HG02610 (cell line): ENCODE measurements at regions not wholly inside any gene's neighbourhood (a gene's known extent, or its start where the extent isn't known, plus 50 kb on each side); places are given as distances from the start of the nearest gene placed in this dataset.

Source experiments
- ATAC-seq: cut with Tn5 transposase; IDR thresholded peaks from one replicate; pipeline ENCODE4 v1.9.1; 2021; ENCODE audit warnings: mild to moderate bottlenecking, moderate library complexity; ENCODE audit not compliant: unreplicated experiment

GRCh38 chr7:41054960-41055661 is 647.8 kb downstream of the INHBA start:
- no peak for ATAC-seq

- ATAC-seq: no peak
Observed at GRCh38 chr7:41053820-41054219, 649.1 kb downstream of the INHBA start.

GRCh38 chr7:41052736-41053135 is 650.2 kb downstream of the INHBA start:
- no peak for ATAC-seq

- ATAC-seq: no peak
Observed at GRCh38 chr7:41052201-41052600, 650.7 kb downstream of the INHBA start.

- no peak for ATAC-seq
Observed at GRCh38 chr7:41051535-41051934, 651.4 kb downstream of the INHBA start.

GRCh38 chr7:41051062-41051461 is 651.8 kb downstream of the INHBA start:
- no peak for ATAC-seq

GRCh38 chr7:41048771-41049170 is 654.1 kb downstream of the INHBA start:
- ATAC-seq: no peak

- no peak for ATAC-seq
Observed at GRCh38 chr7:41047789-41048191, 655.1 kb downstream of the INHBA start.

- no peak for ATAC-seq
Observed at GRCh38 chr7:41047211-41047610, 655.7 kb downstream of the INHBA start.

- no peak for ATAC-seq
Observed at GRCh38 chr7:41046776-41047175, 656.1 kb downstream of the INHBA start.

- ATAC-seq: no peak
Observed at GRCh38 chr7:41046221-41046761, 656.6 kb downstream of the INHBA start.

GRCh38 chr7:41045556-41046123 is 657.2 kb downstream of the INHBA start:
- ATAC-seq: no peak

- ATAC-seq: no peak
Observed at GRCh38 chr7:41039981-41040380, 662.9 kb downstream of the INHBA start.

- ATAC-seq: no peak
Observed at GRCh38 chr7:41039386-41039953, 663.4 kb downstream of the INHBA start.

GRCh38 chr7:41038211-41038610 is 664.7 kb downstream of the INHBA start:
- no peak for ATAC-seq

- no peak for ATAC-seq
Observed at GRCh38 chr7:41037691-41038090, 665.2 kb downstream of the INHBA start.

- ATAC-seq: no peak
Observed at GRCh38 chr7:41035794-41036193, 667.1 kb downstream of the INHBA start.

GRCh38 chr7:41033500-41033899 is 669.4 kb downstream of the INHBA start:
- no peak for ATAC-seq

- no peak for ATAC-seq
Observed at GRCh38 chr7:41030673-41031072, 672.2 kb downstream of the INHBA start.

GRCh38 chr7:41029072-41029499 is 673.8 kb downstream of the INHBA start:
- no peak for ATAC-seq

- no peak for ATAC-seq
Observed at GRCh38 chr7:41028580-41028979, 674.3 kb downstream of the INHBA start.

GRCh38 chr7:41027428-41028115 is 675.3 kb downstream of the INHBA start:
- no peak for ATAC-seq
